Activated T-cell treated with anti-CD3 and anti-CD28 coated beads, Interleukin-2, amount 50 U/mL, for 4 hours (primary cell): ENCODE measurements at regions not wholly inside any gene's neighbourhood (a gene's known extent, or its start where the extent isn't known, plus 50 kb on each side); places are given as distances from the start of the nearest gene placed in this dataset.

ENCODE experiments used
- ATAC-seq, 2 donors: fragments of 200-7000 bp; cut with Tn5 transposase; one replicate each; pipeline ENCODE4 v1.10.0; 2021
- DNase-seq: peaks from one replicate; pipeline ENCODE4 v3.0.0-alpha.2; 2020
- H3K27me3 Mint-ChIP-seq: one replicate; pipeline ENCODE4 v1.8.0; 2021; ENCODE audit warnings: low read depth, mixed read lengths
- H3K36me3 Mint-ChIP-seq: one replicate; pipeline ENCODE4 v1.8.0; 2022; ENCODE audit warnings: mixed read lengths; ENCODE audit not compliant: insufficient read depth
- H3K4me1 Mint-ChIP-seq: one replicate; pipeline ENCODE4 v1.8.0; 2021; ENCODE audit warnings: low read depth, mixed read lengths
- H3K4me3 Mint-ChIP-seq: one replicate; pipeline ENCODE4 v1.8.0; 2021; ENCODE audit warnings: mild to moderate bottlenecking, moderate library complexity, mixed read lengths
- H3K9me3 Mint-ChIP-seq: one replicate; pipeline ENCODE4 v1.8.0; 2021; ENCODE audit warnings: mixed read lengths

DNA sequence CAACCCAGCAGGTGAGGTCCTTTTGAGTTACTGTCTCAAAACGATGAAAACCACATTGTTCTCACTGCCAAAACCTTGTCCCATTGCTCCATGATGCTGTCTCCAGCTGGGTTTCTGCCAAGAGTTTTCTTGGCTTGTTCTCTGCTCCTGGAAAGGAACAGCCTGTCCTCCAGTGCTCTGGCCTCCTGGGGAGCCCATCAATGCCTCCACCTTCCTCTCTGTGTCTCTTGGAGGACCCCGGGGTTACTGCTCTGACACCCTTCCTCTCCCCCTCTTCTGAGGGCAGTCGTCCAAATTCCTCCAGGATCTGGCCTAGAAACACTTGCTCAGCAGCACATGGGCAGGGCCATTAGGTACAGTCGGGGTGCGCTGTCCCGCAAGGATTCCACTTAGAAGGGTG lies 63.9 kb upstream of the RGMA start:
- Mint-ChIP-seq H3K27me3 (peaks cover 1% of the 10 kb centered on the region), H3K9me3 (peaks cover 5% of the 10 kb centered on the region), H3K36me3 (no peaks in the 10 kb centered on the region), H3K4me1 (peaks cover 20% of the 10 kb centered on the region), H3K4me3 (no peak overlapping the region)
- no peak for ATAC-seq
- no peak for DNase-seq

DNA sequence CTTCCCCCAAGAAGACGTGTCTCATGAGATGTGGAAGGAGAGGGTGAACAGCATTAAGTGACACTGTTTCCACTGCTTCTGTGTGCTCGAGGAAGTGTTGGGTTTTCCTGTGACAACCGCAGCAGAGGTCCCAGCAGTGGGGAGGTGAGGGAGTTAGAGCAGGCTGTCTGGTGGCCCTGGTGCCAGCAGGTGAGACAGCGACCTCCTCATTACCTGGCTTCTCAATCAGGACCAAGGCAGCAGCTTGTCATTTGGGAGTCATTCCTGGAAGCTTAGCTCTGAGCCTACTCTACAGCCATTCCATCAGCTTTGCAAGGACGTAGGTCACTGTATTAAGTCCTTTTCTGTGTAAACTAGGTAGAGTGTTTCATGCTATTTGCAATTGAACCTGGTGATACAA lies 63.3 kb upstream of the RGMA start:
- no peak overlapping the region for H3K4me3 Mint-ChIP-seq
- peaks cover 20% of the 10 kb centered on the region for H3K4me1 Mint-ChIP-seq
- peaks cover 5% of the 10 kb centered on the region for H3K9me3 Mint-ChIP-seq
- peaks cover 1% of the 10 kb centered on the region for H3K27me3 Mint-ChIP-seq
- no peaks in the 10 kb centered on the region for H3K36me3 Mint-ChIP-seq
- ATAC-seq (peak in 1 of 2 donors; percentile 32), DNase-seq (peak; percentile 20)

DNA sequence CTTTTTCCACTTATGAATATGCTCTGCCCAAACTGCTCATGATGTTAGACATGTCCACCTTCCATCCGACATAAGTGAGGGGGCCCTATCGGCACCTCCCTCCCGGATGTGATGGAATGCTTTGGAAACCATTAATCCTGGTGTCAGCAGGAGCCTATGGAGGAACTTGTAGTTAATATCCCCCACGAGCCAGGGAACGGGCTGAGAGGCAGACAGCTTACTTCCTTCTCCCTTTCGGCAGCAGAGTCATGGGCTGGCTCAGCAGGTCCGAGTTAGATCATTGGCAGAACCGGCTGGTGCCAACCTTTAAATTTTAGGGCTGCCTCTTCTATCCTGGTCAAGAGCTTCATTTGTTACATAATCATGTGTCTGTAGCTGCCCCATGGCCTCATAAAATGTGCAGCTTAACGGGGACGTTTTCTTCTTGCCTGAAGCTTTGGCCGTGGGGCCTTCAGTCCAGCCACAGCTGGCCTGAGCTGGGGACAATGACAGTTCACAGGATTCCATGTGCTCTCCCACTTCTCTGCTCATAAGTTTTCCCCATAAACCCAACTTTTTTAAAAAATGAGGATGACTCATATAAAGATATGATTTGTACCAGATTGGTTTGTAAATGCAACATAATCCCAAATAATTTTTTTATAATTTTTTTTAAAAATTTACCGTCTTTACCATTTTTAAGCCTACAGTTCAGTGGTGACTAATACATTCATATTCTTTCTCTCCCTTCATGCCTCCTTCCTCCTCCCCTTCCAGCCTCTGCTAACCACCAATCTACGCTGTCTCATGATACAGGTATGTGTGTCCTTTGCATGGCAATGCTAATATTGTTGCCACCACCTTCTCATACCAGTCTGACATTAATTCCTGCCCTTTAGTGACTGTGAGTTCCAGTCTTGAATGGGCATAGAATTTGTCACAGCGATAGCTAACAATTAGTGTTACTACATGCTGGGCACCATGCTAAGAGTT lies 62.2 kb upstream of the RGMA start:
- peaks cover 20% of the 10 kb centered on the region for H3K4me1 Mint-ChIP-seq
- no peaks in the 10 kb centered on the region for H3K36me3 Mint-ChIP-seq
- peaks cover 1% of the 10 kb centered on the region for H3K27me3 Mint-ChIP-seq
- DNase-seq: no peak
- peaks cover 5% of the 10 kb centered on the region for H3K9me3 Mint-ChIP-seq
- no peak overlapping the region for H3K4me3 Mint-ChIP-seq
- ATAC-seq: no peak

DNA sequence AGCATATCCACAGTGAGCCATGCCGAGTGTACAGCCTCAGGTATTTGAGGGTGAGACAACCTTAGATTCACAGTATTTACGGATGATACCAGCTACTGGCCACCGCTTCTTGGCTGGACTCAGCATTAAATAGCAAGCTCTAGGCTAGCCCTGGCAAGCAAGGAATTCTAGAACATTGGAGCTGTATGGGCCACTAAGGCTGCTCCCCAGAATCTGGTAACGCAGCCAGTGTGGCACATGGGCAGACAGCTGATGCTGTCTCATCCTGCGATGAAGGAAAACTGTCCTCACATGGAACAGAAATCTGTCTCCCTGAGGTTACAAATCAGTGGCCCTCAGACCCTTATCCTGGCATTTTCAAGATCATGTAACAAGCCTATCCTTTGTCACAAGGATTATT lies 57.6 kb upstream of the RGMA start:
- Mint-ChIP-seq H3K9me3 (no peaks in the 10 kb centered on the region), H3K27me3 (peaks cover 1% of the 10 kb centered on the region), H3K36me3 (no peaks in the 10 kb centered on the region), H3K4me1 (peaks cover 7% of the 10 kb centered on the region), H3K4me3 (no peak overlapping the region)
- DNase-seq (no peak), ATAC-seq (no peak)

DNA sequence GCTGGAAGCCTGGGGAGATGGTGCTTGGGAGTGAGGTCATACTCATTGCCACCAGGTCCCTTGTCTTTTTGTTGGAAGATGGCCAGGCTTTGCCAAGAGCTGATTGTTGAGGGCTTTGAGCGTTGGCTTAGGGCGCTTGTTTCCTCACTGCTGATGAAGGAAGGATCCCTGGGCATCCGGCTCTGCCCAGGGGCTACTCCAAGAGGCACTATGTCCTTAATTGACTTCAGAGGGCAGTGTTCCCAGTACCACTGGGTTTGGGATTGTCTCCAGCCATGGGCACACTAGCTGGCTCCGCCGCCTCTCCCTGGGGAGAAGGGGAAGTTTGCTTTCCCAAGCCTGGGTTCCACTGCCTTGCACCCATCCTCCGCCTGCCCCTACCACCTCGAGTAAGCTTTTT lies 57.2 kb upstream of the RGMA start:
- H3K36me3 Mint-ChIP-seq: no peaks in the 10 kb centered on the region
- H3K27me3 Mint-ChIP-seq: no peaks in the 10 kb centered on the region
- DNase-seq (no peak), ATAC-seq (no peak)
- H3K4me1 Mint-ChIP-seq: peaks cover 10% of the 10 kb centered on the region
- no peaks in the 10 kb centered on the region for H3K9me3 Mint-ChIP-seq
- H3K4me3 Mint-ChIP-seq: no peak overlapping the region

DNA sequence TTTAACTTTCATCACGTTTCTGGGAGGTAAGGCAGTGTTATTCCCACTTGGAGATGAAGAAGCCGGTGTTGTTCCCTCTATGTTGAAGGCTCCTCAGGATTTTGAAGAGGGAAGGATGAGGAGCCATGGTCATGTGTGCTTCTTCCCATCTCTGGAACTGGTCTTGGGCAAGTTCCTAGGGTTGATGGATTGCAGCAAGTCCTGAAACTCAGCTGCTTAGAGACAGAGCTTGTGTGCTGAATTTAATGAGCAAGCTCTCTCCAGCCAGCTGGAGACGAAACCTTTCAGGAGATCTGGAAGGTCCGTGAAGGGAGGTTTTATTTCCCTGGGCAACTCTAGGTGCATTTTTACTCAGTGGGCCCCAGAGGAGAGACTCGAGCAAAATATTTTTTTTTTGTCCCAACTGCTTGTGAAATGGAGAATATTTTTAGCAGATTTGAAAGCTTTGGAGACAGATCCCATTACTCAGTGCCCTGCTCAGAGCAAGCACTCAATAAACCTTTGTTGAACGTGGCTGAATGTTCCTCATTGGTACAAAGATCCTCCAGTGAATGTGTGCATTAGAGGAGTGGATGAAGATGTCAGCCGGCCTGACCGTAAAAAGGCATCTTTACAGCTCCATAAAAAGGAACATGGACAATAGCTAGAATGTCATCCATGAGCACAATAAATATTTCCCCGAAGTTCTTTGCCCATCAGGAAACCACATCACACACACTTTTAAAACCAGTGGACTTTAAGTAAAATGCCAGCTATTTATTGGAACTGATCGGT lies 55.6 kb upstream of the RGMA start:
- Mint-ChIP-seq H3K27me3 (no peaks in the 10 kb centered on the region), H3K9me3 (no peaks in the 10 kb centered on the region), H3K36me3 (no peaks in the 10 kb centered on the region), H3K4me1 (peaks cover 18% of the 10 kb centered on the region), H3K4me3 (no peak overlapping the region)
- DNase-seq (no peak), ATAC-seq (no peak)

DNA sequence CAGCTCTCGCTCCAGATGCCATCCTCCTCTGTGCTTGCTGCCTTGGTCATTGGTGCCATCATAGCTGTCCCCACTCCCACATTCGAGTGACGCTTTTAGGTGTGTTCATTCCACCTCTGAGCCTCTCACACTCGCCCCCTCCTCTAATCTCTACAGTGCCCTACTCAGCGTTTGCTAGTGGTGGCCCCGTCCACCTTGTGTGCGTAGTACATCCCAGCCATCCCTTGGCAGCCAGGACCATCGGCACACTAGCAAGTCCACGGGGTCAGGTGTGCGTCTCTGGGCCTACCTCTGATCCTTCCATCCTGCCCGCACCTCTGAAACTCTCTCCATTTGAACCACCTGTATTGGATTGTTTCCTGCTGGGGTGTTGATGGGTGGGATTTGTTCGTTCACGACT lies 54.2 kb upstream of the RGMA start:
- Mint-ChIP-seq H3K4me3 (no peak overlapping the region), H3K27me3 (no peaks in the 10 kb centered on the region), H3K36me3 (no peaks in the 10 kb centered on the region), H3K9me3 (no peaks in the 10 kb centered on the region), H3K4me1 (peaks cover 20% of the 10 kb centered on the region)
- ATAC-seq (no peak), DNase-seq (no peak)

DNA sequence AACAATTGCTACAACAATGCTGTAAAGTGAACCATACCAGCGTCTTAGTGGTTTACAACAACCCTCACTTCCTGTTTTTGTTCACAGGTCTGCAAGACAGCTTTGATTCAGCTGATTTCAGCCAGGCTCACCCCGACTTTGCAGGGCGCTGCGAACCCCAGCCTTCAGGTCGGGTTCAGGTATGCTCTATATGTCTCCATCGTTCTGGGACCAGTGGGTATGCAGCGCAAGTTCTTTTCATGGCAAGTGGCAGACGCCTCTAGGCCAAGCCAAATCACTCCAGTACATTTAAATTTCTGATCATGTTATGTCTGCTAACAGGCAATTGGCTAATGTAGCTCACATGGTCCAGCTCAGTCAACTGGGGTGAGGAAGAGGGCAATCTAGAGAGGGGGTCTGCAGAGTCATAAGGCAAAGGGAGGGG lies 52.4 kb upstream of the RGMA start:
- DNase-seq (no peak), ATAC-seq (peak in 1 of 2 donors; percentile 73)
- H3K27me3 Mint-ChIP-seq: peaks cover 3% of the 10 kb centered on the region
- no peaks in the 10 kb centered on the region for H3K9me3 Mint-ChIP-seq
- no peaks in the 10 kb centered on the region for H3K36me3 Mint-ChIP-seq
- H3K4me1 Mint-ChIP-seq: peaks cover 20% of the 10 kb centered on the region
- peak overlapping the region; percentile 41 for H3K4me3 Mint-ChIP-seq

DNA sequence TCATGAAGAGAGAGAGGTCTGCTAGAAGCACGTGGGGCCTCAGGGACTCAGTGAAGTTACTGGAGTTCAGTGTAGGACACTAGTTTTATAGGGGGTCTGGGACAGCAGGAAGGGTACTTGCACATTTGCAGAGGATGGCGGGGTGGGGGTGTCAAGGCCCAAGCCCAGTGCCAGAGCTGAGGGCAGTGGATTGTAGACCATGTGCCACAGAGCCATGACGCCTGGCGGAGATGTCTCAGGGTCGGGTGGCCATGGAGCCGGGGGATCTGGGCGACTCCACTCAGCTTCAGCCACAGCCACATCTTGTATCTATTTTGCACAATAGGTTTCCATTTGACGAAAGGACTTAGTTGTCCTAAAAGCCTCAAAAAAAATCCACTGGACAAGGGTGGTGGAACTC lies 50.4 kb upstream of the RGMA start:
- Mint-ChIP-seq H3K9me3 (no peaks in the 10 kb centered on the region), H3K4me1 (peaks cover 20% of the 10 kb centered on the region), H3K36me3 (no peaks in the 10 kb centered on the region), H3K4me3 (no peak overlapping the region), H3K27me3 (peaks cover 4% of the 10 kb centered on the region)
- DNase-seq (no peak), ATAC-seq (no peak)

DNA sequence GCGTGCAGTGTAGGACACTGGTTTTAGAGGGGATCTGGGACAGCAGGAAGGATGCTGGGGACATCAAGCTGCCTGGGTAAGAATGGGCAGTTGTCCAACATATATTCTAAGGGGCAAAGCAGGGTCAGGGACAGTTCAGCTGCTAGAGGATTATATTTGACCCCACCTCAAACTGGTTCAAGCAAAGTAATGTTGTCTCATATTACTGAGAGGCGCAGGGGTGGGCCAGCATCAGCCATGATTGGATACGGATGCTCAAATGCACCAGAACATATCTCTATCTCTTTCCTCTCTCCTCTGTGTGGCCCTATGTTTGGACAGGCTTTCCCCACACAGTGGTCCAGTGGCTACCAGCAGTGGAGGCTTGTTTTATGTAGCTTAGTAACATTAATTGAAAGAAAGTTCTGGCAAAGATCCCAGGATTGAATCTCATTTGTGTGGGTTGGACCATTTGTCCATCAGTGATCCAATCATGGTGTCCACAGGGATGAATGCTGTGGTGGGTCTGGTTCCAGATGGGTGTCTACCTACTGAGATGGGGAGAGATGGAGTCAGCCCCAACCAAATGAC lies 49.8 kb upstream of the RGMA start:
- no peaks in the 10 kb centered on the region for H3K36me3 Mint-ChIP-seq
- no peak overlapping the region for H3K4me3 Mint-ChIP-seq
- peaks cover 20% of the 10 kb centered on the region for H3K4me1 Mint-ChIP-seq
- DNase-seq (no peak), ATAC-seq (no peak)
- no peaks in the 10 kb centered on the region for H3K9me3 Mint-ChIP-seq
- H3K27me3 Mint-ChIP-seq: peaks cover 4% of the 10 kb centered on the region
